ENCODE measurements at regions not wholly inside any gene's neighbourhood (a gene's known extent, or its start where the extent isn't known, plus 50 kb on each side); places are given as distances from the start of the nearest gene placed in this dataset.

- Mint-ChIP-seq H3K27ac (no peak overlapping the region), H3K27me3 (ENCODE audit: insufficient read depth) (peaks cover 4% of the 10 kb centered on the region), H3K36me3 (ENCODE audit: low read depth) (no peaks in the 10 kb centered on the region), H3K9me3 (no peaks in the 10 kb centered on the region), H3K4me1 (peaks cover 4% of the 10 kb centered on the region), H3K4me3 (no peak overlapping the region)
- H3K27me3 ChIP-seq (ENCODE audit: control insufficient read depth, insufficient read depth, low read length, poor library complexity, severe bottlenecking) = no peaks in the 10 kb centered on the region
- H3K9ac ChIP-seq (ENCODE audit: extremely low read depth, low read length, poor library complexity, severe bottlenecking) = no peak overlapping the region
- H3K4me1 ChIP-seq (ENCODE audit: control insufficient read depth, insufficient read depth, low read length) = no peaks in the 10 kb centered on the region
- WGBS, 2 experiments (ENCODE audit: insufficient coverage in 1 of 2, insufficient read length in 1 of 2) = 100% methylated on average over 2 of the region's 2 CpGs
- DNase-seq = no peak
- H3K4me3 ChIP-seq (ENCODE audit: low read length) = no peak overlapping the region
- H3K27ac ChIP-seq (ENCODE audit: low read depth, low read length) = no peak overlapping the region
- no peak for TF ChIP-seq CTCF (conservative IDR thresholded peaks at IDR 0.05)
- no peaks in the 10 kb centered on the region for H3K9me3 ChIP-seq (ENCODE audit: control insufficient read depth, low read length)
- H3K36me3 ChIP-seq (ENCODE audit: control insufficient read depth, insufficient read depth, low read length) = no peaks in the 10 kb centered on the region
Measured at GRCh38 chr2:106041150-106041549, 153.0 kb downstream of the UXS1 start.

- 93 to 100% methylated on average over 1 to 4 of the region's 4 CpGs for WGBS, 2 experiments (ENCODE audit: insufficient coverage in 1 of 2, insufficient read length in 1 of 2)
- Mint-ChIP-seq H3K36me3 (ENCODE audit: low read depth) (no peaks in the 10 kb centered on the region), H3K27ac (no peak overlapping the region), H3K4me1 (peaks cover 4% of the 10 kb centered on the region), H3K9me3 (no peaks in the 10 kb centered on the region), H3K4me3 (no peak overlapping the region), H3K27me3 (ENCODE audit: insufficient read depth) (peaks cover 4% of the 10 kb centered on the region)
- Histone ChIP-seq H3K27me3 (ENCODE audit: control insufficient read depth, insufficient read depth, low read length, poor library complexity, severe bottlenecking) (no peaks in the 10 kb centered on the region), H3K4me3 (ENCODE audit: low read length) (no peak overlapping the region), H3K4me1 (ENCODE audit: control insufficient read depth, insufficient read depth, low read length) (no peaks in the 10 kb centered on the region), H3K9me3 (ENCODE audit: control insufficient read depth, low read length) (no peaks in the 10 kb centered on the region), H3K27ac (ENCODE audit: low read depth, low read length) (no peak overlapping the region), H3K9ac (ENCODE audit: extremely low read depth, low read length, poor library complexity, severe bottlenecking) (no peak overlapping the region), H3K36me3 (ENCODE audit: control insufficient read depth, insufficient read depth, low read length) (no peaks in the 10 kb centered on the region)
- DNase-seq = no peak
- TF ChIP-seq CTCF (conservative IDR thresholded peaks at IDR 0.05) = no peak
Measured at GRCh38 chr2:106039634-106040315, 154.3 kb downstream of the UXS1 start.

- no peaks in the 10 kb centered on the region for H3K9me3 ChIP-seq (ENCODE audit: control insufficient read depth, low read length)
- no peak for DNase-seq
- peaks cover 4% of the 10 kb centered on the region for H3K4me1 Mint-ChIP-seq
- H3K36me3 ChIP-seq (ENCODE audit: control insufficient read depth, insufficient read depth, low read length) = no peaks in the 10 kb centered on the region
- H3K27me3 ChIP-seq (ENCODE audit: control insufficient read depth, insufficient read depth, low read length, poor library complexity, severe bottlenecking) = no peaks in the 10 kb centered on the region
- H3K27ac ChIP-seq (ENCODE audit: low read depth, low read length) = no peak overlapping the region
- no peak overlapping the region for H3K4me3 Mint-ChIP-seq
- WGBS, 2 experiments (ENCODE audit: insufficient coverage in 1 of 2, insufficient read length in 1 of 2) = 79% methylated on average over 12 of the region's 12 CpGs
- H3K36me3 Mint-ChIP-seq (ENCODE audit: low read depth) = no peaks in the 10 kb centered on the region
- no peak overlapping the region for H3K4me3 ChIP-seq (ENCODE audit: low read length)
- H3K27ac Mint-ChIP-seq = no peak overlapping the region
- TF ChIP-seq CTCF (conservative IDR thresholded peaks at IDR 0.05) = no peak
- H3K9me3 Mint-ChIP-seq = no peaks in the 10 kb centered on the region
- no peaks in the 10 kb centered on the region for H3K4me1 ChIP-seq (ENCODE audit: control insufficient read depth, insufficient read depth, low read length)
- H3K9ac ChIP-seq (ENCODE audit: extremely low read depth, low read length, poor library complexity, severe bottlenecking) = no peak overlapping the region
- H3K27me3 Mint-ChIP-seq (ENCODE audit: insufficient read depth) = peaks cover 4% of the 10 kb centered on the region
Measured at GRCh38 chr2:106038601-106039375, 155.3 kb downstream of the UXS1 start.

Data from endodermal cell (in vitro differentiated cells).